ENCODE measurements at regions not wholly inside any gene's neighbourhood (a gene's known extent, or its start where the extent isn't known, plus 50 kb on each side); places are given as distances from the start of the nearest gene placed in this dataset.

- intact Hi-C loops (cut with DNase I) = no loop called here
- DNase-seq (no peak), ATAC-seq (no peak)
- no peaks in the 10 kb centered on the region for H3K27me3 ChIP-seq (ENCODE audit: insufficient read depth in 3 of 3, low read length in 2 of 3)
- H3K36me3 ChIP-seq (ENCODE audit: insufficient read depth in 1 of 2, low read depth in 1 of 2) = no peaks in the 10 kb centered on the region
- no peak overlapping the region for H3K27ac ChIP-seq
- no peak overlapping the region for H3K4me3 ChIP-seq
- H3K4me1 ChIP-seq = no peaks in the 10 kb centered on the region
- TF ChIP-seq CTCF (IDR thresholded peaks at IDR 0.05) = no peak
- 18 to 27% (median 22%) methylated on average over 2 of the region's 2 CpGs for WGBS, 3 donors
- no peaks in the 10 kb centered on the region for H3K9me3 ChIP-seq
Observed at GRCh38 chr2:62382122-62382521, 123.9 kb downstream of the TMEM17 start.

GRCh38 chr2:62381656-62382055, 124.3 kb downstream of the TMEM17 start:
- Histone ChIP-seq H3K4me3 (no peak overlapping the region), H3K4me1 (no peaks in the 10 kb centered on the region), H3K27me3 (ENCODE audit: insufficient read depth in 3 of 3, low read length in 2 of 3) (no peaks in the 10 kb centered on the region), H3K27ac (no peak overlapping the region), H3K36me3 (ENCODE audit: insufficient read depth in 1 of 2, low read depth in 1 of 2) (no peaks in the 10 kb centered on the region), H3K9me3 (no peaks in the 10 kb centered on the region)
- ATAC-seq (no peak), DNase-seq (no peak)
- no peak for TF ChIP-seq CTCF (IDR thresholded peaks at IDR 0.05)
- WGBS, 3 donors = 35 to 56% (median 52%) methylated on average over 1 of the region's 1 CpG
- intact Hi-C loops (cut with DNase I) = no loop called here

GRCh38 chr2:62379566-62379965, 126.4 kb downstream of the TMEM17 start:
- Histone ChIP-seq H3K9me3 (no peaks in the 10 kb centered on the region), H3K36me3 (ENCODE audit: insufficient read depth in 1 of 2, low read depth in 1 of 2) (no peaks in the 10 kb centered on the region), H3K27me3 (ENCODE audit: insufficient read depth in 3 of 3, low read length in 2 of 3) (no peaks in the 10 kb centered on the region), H3K27ac (no peak overlapping the region), H3K4me3 (no peak overlapping the region), H3K4me1 (no peaks in the 10 kb centered on the region)
- 51 to 58% (median 55%) methylated on average over 2 of the region's 2 CpGs for WGBS, 3 donors
- DNase-seq (no peak), ATAC-seq (no peak)
- TF ChIP-seq CTCF (IDR thresholded peaks at IDR 0.05) = no peak
- intact Hi-C loops (cut with DNase I) = no loop called here

GRCh38 chr2:62375113-62375420, 130.9 kb downstream of the TMEM17 start:
- DNase-seq = no peak
- TF ChIP-seq CTCF (IDR thresholded peaks at IDR 0.05) = no peak
- no peaks in the 10 kb centered on the region for H3K4me1 ChIP-seq
- no peak overlapping the region for H3K27ac ChIP-seq
- H3K36me3 ChIP-seq (ENCODE audit: insufficient read depth in 1 of 2, low read depth in 1 of 2) = no peaks in the 10 kb centered on the region
- intact Hi-C loops (cut with DNase I) = no loop called here
- no peak overlapping the region for H3K4me3 ChIP-seq
- 88 to 100% (median 92%) methylated on average over 1 of the region's 1 CpG for WGBS, 3 donors
- ATAC-seq = no peak
- H3K9me3 ChIP-seq = peaks cover 6% of the 10 kb centered on the region
- H3K27me3 ChIP-seq (ENCODE audit: insufficient read depth in 3 of 3, low read length in 2 of 3) = no peaks in the 10 kb centered on the region

DNA sequence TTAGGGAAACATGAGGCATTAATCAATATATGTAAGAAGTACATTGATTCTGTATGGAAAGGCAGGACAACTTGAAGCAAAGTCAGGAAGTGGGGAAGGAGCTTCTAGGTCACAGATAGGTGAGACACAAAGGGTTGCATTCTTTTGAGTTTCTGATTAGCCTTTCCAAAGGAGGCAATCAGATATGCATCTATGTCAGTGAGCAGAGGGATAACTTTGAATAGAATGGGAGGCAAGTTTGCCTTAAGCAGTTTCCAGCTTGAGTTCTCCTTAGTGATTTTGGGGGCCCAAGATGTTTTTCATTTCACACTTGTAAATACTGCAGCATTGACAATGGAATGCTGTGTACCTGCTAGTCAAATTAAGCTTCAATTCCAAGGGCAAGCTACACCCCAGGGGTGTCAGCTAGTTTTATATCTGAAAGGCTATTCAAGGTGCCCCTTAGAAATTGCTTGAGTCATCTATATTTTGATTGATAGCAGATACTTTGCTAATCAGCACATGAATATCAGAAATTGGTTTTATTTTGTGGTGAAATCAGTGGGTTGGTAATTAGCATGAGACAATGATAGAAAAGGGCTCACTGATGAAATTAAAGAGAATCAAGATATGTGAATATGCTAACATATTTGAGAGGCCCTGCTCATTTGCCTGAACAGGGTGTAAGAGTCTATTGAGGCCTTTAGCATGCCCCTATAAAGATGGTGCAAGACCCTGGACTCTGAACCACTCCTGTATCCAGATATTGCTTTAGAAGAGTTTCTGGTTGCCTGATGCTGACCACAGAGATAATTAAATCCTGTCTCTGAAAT, 131.5 kb downstream of the TMEM17 start:
- Histone ChIP-seq H3K36me3 (ENCODE audit: insufficient read depth in 1 of 2, low read depth in 1 of 2) (no peaks in the 10 kb centered on the region), H3K27ac (no peak overlapping the region), H3K9me3 (peaks cover 6% of the 10 kb centered on the region), H3K4me1 (no peaks in the 10 kb centered on the region), H3K4me3 (no peak overlapping the region), H3K27me3 (ENCODE audit: insufficient read depth in 3 of 3, low read length in 2 of 3) (no peaks in the 10 kb centered on the region)
- DNase-seq (no peak), ATAC-seq (no peak)
- intact Hi-C loops (cut with DNase I) = no loop called here
- no peak for TF ChIP-seq CTCF (IDR thresholded peaks at IDR 0.05)

Data from psoas muscle (tissue), 7 donors.